Calu3 (cell line): ENCODE measurements at regions not wholly inside any gene's neighbourhood (a gene's known extent, or its start where the extent isn't known, plus 50 kb on each side); places are given as distances from the start of the nearest gene placed in this dataset.

ENCODE experiments used
- BruUV-seq: library from RNA; stranded (reverse); fragments of 400-500 nt; replicated peaks from 2 replicates; lab custom pipeline; 2021; lab: Mats Ljungman, UMichigan
- CTCF ChIA-PET: fragments of 300-600 bp; sonication (Branson Sonifier 250); formaldehyde crosslinking; loops from one replicate; lab custom pipeline; 2022; ENCODE audit warnings: antibody characterized with exemption; lab: Charles Lee
- DNase-seq: peaks from one replicate; pipeline ENCODE4 v3.0.0; 2022
- H3K27ac Mint-ChIP-seq: one replicate; pipeline ENCODE4 v1.8.0; 2022; ENCODE audit warnings: mixed read lengths; ENCODE audit not compliant: unreplicated experiment
- H3K27me3 Mint-ChIP-seq: one replicate; pipeline ENCODE4 v1.8.0; 2022; ENCODE audit warnings: mixed read lengths; ENCODE audit not compliant: unreplicated experiment
- H3K36me3 Mint-ChIP-seq: one replicate; pipeline ENCODE4 v1.8.0; 2022; ENCODE audit warnings: mild to moderate bottlenecking, moderate library complexity, mixed read lengths; ENCODE audit not compliant: insufficient read depth, unreplicated experiment
- H3K4me1 Mint-ChIP-seq: one replicate; pipeline ENCODE4 v1.8.0; 2022; ENCODE audit warnings: mild to moderate bottlenecking, low read depth, mixed read lengths; ENCODE audit not compliant: unreplicated experiment
- H3K4me3 Mint-ChIP-seq: one replicate; pipeline ENCODE4 v1.8.0; 2022; ENCODE audit warnings: mild to moderate bottlenecking, low read depth, moderate library complexity, mixed read lengths; ENCODE audit not compliant: unreplicated experiment
- H3K9me3 Mint-ChIP-seq: one replicate; pipeline ENCODE4 v1.8.0; 2022; ENCODE audit warnings: low read depth, mixed read lengths; ENCODE audit not compliant: unreplicated experiment
- CTCF ChIP-seq: fragments of 200-600 bp; IDR thresholded peaks from one replicate; pipeline ENCODE4 v1.8.0; 2022; ENCODE audit warnings: antibody characterized with exemption; ENCODE audit not compliant: unreplicated experiment
- intact Hi-C: fragments of 100-400 bp; cut with micrococcal nuclease; formaldehyde crosslinking; loops from one replicate; pipeline ENCODE4 v1.10.0; 2022; ENCODE audit not compliant: unreplicated experiment

- Mint-ChIP-seq H3K27me3 (peaks cover 60% of the 10 kb centered on the region), H3K27ac (no peak overlapping the region), H3K4me3 (no peak overlapping the region), H3K4me1 (peaks cover 17% of the 10 kb centered on the region), H3K9me3 (no peaks in the 10 kb centered on the region), H3K36me3 (no peaks in the 10 kb centered on the region)
- no TSS peak for BruUV-seq
- CTCF ChIA-PET, result no interaction called here
- no peak for DNase-seq
- TF ChIP-seq CTCF, result no peak
- intact Hi-C loops, result no loop called here
Observed at GRCh38 chr9:38138276-38138675, 69.2 kb upstream of the SHB start.

- no peak for TF ChIP-seq CTCF
- Mint-ChIP-seq H3K27ac (no peak overlapping the region), H3K4me1 (peaks cover 14% of the 10 kb centered on the region), H3K27me3 (peaks cover 54% of the 10 kb centered on the region), H3K36me3 (no peaks in the 10 kb centered on the region), H3K4me3 (no peak overlapping the region), H3K9me3 (no peaks in the 10 kb centered on the region)
- intact Hi-C loops, result no loop called here
- DNase-seq, result no peak
- no TSS peak for BruUV-seq
- CTCF ChIA-PET, result no interaction called here
Observed at GRCh38 chr9:38137342-38137741, 68.3 kb upstream of the SHB start.

GRCh38 chr9:38136386-38136785, 67.4 kb upstream of the SHB start:
- H3K4me1 Mint-ChIP-seq, result peaks cover 8% of the 10 kb centered on the region
- H3K27ac Mint-ChIP-seq, result no peak overlapping the region
- TF ChIP-seq CTCF, result no peak
- no peaks in the 10 kb centered on the region for H3K36me3 Mint-ChIP-seq
- DNase-seq, result no peak
- CTCF ChIA-PET, result no interaction called here
- H3K27me3 Mint-ChIP-seq, result peaks cover 45% of the 10 kb centered on the region
- no TSS peak for BruUV-seq
- no peaks in the 10 kb centered on the region for H3K9me3 Mint-ChIP-seq
- intact Hi-C loops, result no loop called here
- no peak overlapping the region for H3K4me3 Mint-ChIP-seq

- BruUV-seq, result no TSS peak
- no peak for TF ChIP-seq CTCF
- DNase-seq, result no peak
- Mint-ChIP-seq H3K4me3 (no peak overlapping the region), H3K9me3 (no peaks in the 10 kb centered on the region), H3K27me3 (peaks cover 29% of the 10 kb centered on the region), H3K27ac (no peak overlapping the region), H3K36me3 (no peaks in the 10 kb centered on the region), H3K4me1 (no peaks in the 10 kb centered on the region)
- CTCF ChIA-PET, result no interaction called here
- intact Hi-C loops, result no loop called here
Observed at GRCh38 chr9:38134611-38135237, 65.7 kb upstream of the SHB start.
